ENCODE measurements at regions not wholly inside any gene's neighbourhood (a gene's known extent, or its start where the extent isn't known, plus 50 kb on each side); places are given as distances from the start of the nearest gene placed in this dataset.

DNA sequence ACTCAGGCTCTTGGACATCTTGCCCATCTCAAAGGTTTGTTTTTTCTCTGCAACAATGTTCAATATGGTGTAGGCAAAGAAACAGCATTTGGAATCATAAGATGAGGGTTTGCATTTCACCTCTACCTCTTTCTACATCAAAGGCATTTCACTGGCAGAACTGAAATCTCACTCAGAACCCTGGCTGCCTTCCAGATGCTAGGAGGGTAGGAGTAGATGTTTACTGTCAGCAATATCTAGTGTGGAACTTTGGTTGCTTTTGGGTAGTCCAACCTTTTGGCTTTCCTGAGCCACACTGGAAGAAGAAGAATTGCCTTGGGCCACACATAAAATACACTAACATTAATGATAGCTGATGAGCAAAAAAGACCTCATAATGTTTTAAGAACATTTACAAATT is 297.0 kb upstream of the KLF3 start:
- no peak overlapping the region for H2BK15ac ChIP-seq (ENCODE audit: low read depth, low read length)
- no peaks in the 10 kb centered on the region for H3K9me1 ChIP-seq (ENCODE audit: insufficient read depth, low read length)
- intact Hi-C loops (cut with micrococcal nuclease): no loop called here
- H2BK5ac ChIP-seq (ENCODE audit: low read depth, low read length, poor library complexity, severe bottlenecking): no peak overlapping the region
- no peak overlapping the region for H4K5ac ChIP-seq (ENCODE audit: low read depth, low read length)
- no peak overlapping the region for H2AK9ac ChIP-seq (replicated peaks; ENCODE audit: low read depth, low read length, poor library complexity)
- DNase-seq: no peak
- ChIA-PET POLR2A (ENCODE audit: unreplicated experiment) (no interaction called here), CTCF (no interaction called here)
- H4K91ac ChIP-seq (ENCODE audit: insufficient read depth, low read depth, low read length): no peak overlapping the region
- H3K27ac ChIP-seq (ENCODE audit: insufficient read depth, low read length): no peak overlapping the region
- H3K14ac ChIP-seq (replicated peaks; ENCODE audit: low read depth, low read length): no peak overlapping the region
- TF ChIP-seq MAFK (IDR thresholded peaks at IDR 0.05; ENCODE audit: low read depth, low read length) (no peak), FOS (IDR thresholded peaks at IDR 0.05; ENCODE audit: low read depth, low read length) (no peak), BHLHE40 (IDR thresholded peaks at IDR 0.05; ENCODE audit: low read depth, low read length) (no peak), CEBPB (IDR thresholded peaks at IDR 0.05; ENCODE audit: low read depth, low read length) (no peak), RAD21 (IDR thresholded peaks at IDR 0.05; ENCODE audit: low read length) (no peak), RFX5 (IDR thresholded peaks at IDR 0.05; ENCODE audit: low read depth, low read length) (no peak), POLR2A (IDR thresholded peaks at IDR 0.05; ENCODE audit: low read depth, low read length) (no peak), ELK1 (IDR thresholded peaks at IDR 0.05; ENCODE audit: borderline replicate concordance, low read depth, low read length) (no peak), NFE2L2 (IDR thresholded peaks at IDR 0.05; ENCODE audit: low read depth, low read length) (no peak), CHD1 (IDR thresholded peaks at IDR 0.05; ENCODE audit: low read depth, low read length) (no peak), MAZ (IDR thresholded peaks at IDR 0.05; ENCODE audit: borderline replicate concordance, low read depth, low read length) (no peak), RCOR1 (IDR thresholded peaks at IDR 0.05; ENCODE audit: insufficient replicate concordance, low read length) (no peak)
- TF ChIP-seq, protein P1, sequence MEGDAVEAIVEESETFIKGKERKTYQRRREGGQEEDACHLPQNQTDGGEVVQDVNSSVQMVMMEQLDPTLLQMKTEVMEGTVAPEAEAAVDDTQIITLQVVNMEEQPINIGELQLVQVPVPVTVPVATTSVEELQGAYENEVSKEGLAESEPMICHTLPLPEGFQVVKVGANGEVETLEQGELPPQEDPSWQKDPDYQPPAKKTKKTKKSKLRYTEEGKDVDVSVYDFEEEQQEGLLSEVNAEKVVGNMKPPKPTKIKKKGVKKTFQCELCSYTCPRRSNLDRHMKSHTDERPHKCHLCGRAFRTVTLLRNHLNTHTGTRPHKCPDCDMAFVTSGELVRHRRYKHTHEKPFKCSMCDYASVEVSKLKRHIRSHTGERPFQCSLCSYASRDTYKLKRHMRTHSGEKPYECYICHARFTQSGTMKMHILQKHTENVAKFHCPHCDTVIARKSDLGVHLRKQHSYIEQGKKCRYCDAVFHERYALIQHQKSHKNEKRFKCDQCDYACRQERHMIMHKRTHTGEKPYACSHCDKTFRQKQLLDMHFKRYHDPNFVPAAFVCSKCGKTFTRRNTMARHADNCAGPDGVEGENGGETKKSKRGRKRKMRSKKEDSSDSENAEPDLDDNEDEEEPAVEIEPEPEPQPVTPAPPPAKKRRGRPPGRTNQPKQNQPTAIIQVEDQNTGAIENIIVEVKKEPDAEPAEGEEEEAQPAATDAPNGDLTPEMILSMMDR (conservative IDR thresholded peaks at IDR 0.05; ENCODE audit: low read depth, low read length): no peak
- TF ChIP-seq, protein P2, sequence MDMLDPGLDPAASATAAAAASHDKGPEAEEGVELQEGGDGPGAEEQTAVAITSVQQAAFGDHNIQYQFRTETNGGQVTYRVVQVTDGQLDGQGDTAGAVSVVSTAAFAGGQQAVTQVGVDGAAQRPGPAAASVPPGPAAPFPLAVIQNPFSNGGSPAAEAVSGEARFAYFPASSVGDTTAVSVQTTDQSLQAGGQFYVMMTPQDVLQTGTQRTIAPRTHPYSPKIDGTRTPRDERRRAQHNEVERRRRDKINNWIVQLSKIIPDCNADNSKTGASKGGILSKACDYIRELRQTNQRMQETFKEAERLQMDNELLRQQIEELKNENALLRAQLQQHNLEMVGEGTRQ (IDR thresholded peaks at IDR 0.05; ENCODE audit: low read depth, low read length): no peak
- H3K27me3 ChIP-seq (ENCODE audit: control insufficient read depth, insufficient read depth, low read length): peaks cover 3% of the 10 kb centered on the region; the same call in 1 of the 2 replicates
- no peak overlapping the region for H3K4ac ChIP-seq (ENCODE audit: low read depth, low read length)
- H4K8ac ChIP-seq (ENCODE audit: low read depth in 2 of 2, low read length in 2 of 2): no peak overlapping the region
- H3K4me1 ChIP-seq (ENCODE audit: control insufficient read depth, insufficient read depth, low read length): peaks cover 2% of the 10 kb centered on the region; the same call in 1 of the 2 replicates
- no peak overlapping the region for H3K23ac ChIP-seq (ENCODE audit: low read depth, low read length)
- H4K20me1 ChIP-seq (ENCODE audit: insufficient read depth, low read length): no peaks in the 10 kb centered on the region
- dilution Hi-C loops (cut with HindIII; ENCODE audit: low sequenced_read_pairs, unreplicated experiment): no loop called here
- no peaks in the 10 kb centered on the region for H3K79me1 ChIP-seq (ENCODE audit: low read depth in 1 of 2, low read length in 2 of 2)
- no TSS peak for BruUV-seq (replicated peaks)
- no peaks in the 10 kb centered on the region for H3K36me3 ChIP-seq (ENCODE audit: control insufficient read depth, insufficient read depth, low read length)
- no peak overlapping the region for H3K18ac ChIP-seq (ENCODE audit: low read depth, low read length)
- no peak overlapping the region for H3K4me2 ChIP-seq (ENCODE audit: low read depth, low read length)
- in situ Hi-C loops (cut with MboI; ENCODE audit: low sequenced_read_pairs): no loop called here
- H2BK20ac ChIP-seq (ENCODE audit: low read depth, low read length): no peak overlapping the region
- no peak overlapping the region for H3K56ac ChIP-seq (ENCODE audit: extremely low read depth, insufficient read depth, low read length)
- no peaks in the 10 kb centered on the region for H3K9me3 ChIP-seq (ENCODE audit: control insufficient read depth, insufficient read depth, low read length)
- H2AK5ac ChIP-seq (ENCODE audit: low read depth, low read length): no peak overlapping the region
- H2BK120ac ChIP-seq (ENCODE audit: low read depth, low read length): no peak overlapping the region
- no peak overlapping the region for H3K9ac ChIP-seq (ENCODE audit: low read depth, low read length)
- H2AFZ ChIP-seq (replicated peaks; ENCODE audit: low read length, poor library complexity): no peak overlapping the region
- no peak for ATAC-seq (ENCODE audit: low read depth)
- no peak overlapping the region for H3K4me3 ChIP-seq (ENCODE audit: insufficient read depth, low read depth, low read length)

Data from IMR-90 (cell line).